Sigmoid colon (tissue), 4 donors: ENCODE measurements at regions not wholly inside any gene's neighbourhood (a gene's known extent, or its start where the extent isn't known, plus 50 kb on each side); places are given as distances from the start of the nearest gene placed in this dataset.

Experiments used
- EP300 ChIP-seq, 4 donors: sonication (generic); formaldehyde crosslinking; IDR thresholded peaks; one replicate each; pipeline ENCODE4 v1.6.1; 2017; ENCODE audit warnings: antibody characterized with exemption in 4 of 4
- POLR2A ChIP-seq, 2 donors: fragments of 450-650 bp; IDR thresholded peaks; one replicate each; pipeline ENCODE4 v1.6.1; 2016; ENCODE audit warnings: antibody characterized with exemption in 2 of 2, mild to moderate bottlenecking in 2 of 2, moderate library complexity in 2 of 2
- POLR2AphosphoS5 ChIP-seq, 4 donors: sonication (generic); formaldehyde crosslinking; IDR thresholded peaks; one replicate each; pipeline ENCODE4 v1.6.1; 2017; ENCODE audit warnings: antibody characterized with exemption in 4 of 4
- TF ChIP-seq, protein P1 (sequence below), 4 experiments: fragments of 450-650 bp in 3 of 4; fragments of 200-600 bp in 1 of 4; IDR thresholded peaks; one replicate each; pipeline ENCODE4 v1.5.1; 2016 to 2019; ENCODE audit warnings: antibody characterized with exemption in 4 of 4, mild to moderate bottlenecking in 3 of 4, moderate library complexity in 2 of 4

- no peak for TF ChIP-seq POLR2AphosphoS5 (IDR thresholded peaks at IDR 0.05)
- TF ChIP-seq, protein P1, sequence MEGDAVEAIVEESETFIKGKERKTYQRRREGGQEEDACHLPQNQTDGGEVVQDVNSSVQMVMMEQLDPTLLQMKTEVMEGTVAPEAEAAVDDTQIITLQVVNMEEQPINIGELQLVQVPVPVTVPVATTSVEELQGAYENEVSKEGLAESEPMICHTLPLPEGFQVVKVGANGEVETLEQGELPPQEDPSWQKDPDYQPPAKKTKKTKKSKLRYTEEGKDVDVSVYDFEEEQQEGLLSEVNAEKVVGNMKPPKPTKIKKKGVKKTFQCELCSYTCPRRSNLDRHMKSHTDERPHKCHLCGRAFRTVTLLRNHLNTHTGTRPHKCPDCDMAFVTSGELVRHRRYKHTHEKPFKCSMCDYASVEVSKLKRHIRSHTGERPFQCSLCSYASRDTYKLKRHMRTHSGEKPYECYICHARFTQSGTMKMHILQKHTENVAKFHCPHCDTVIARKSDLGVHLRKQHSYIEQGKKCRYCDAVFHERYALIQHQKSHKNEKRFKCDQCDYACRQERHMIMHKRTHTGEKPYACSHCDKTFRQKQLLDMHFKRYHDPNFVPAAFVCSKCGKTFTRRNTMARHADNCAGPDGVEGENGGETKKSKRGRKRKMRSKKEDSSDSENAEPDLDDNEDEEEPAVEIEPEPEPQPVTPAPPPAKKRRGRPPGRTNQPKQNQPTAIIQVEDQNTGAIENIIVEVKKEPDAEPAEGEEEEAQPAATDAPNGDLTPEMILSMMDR (IDR thresholded peaks at IDR 0.05) = no peak
- TF ChIP-seq EP300 (IDR thresholded peaks at IDR 0.05) = no peak
- TF ChIP-seq POLR2A (IDR thresholded peaks at IDR 0.05) = no peak
Observed at GRCh38 chr7:156327474-156327873, 313.1 kb upstream of the RNF32 start.
